Liver (tissue), 7 donors: ENCODE measurements at regions not wholly inside any gene's neighbourhood (a gene's known extent, or its start where the extent isn't known, plus 50 kb on each side); places are given as distances from the start of the nearest gene placed in this dataset.
"Not testable (repeated sequence)": the region's sequence is repeated elsewhere in the genome, so short reads cannot be mapped to it uniquely, and the experiment has no call there.

Experiments
- DNase-seq: peaks from one replicate; pipeline ENCODE4 v3.0.0-alpha.2; 2017; ENCODE audit warnings: low spot score
- H3K27ac ChIP-seq, 2 donors: one replicate each; pipeline ENCODE4 v1.7.0; 2013; ENCODE audit warnings: inconsistent platforms in 2 of 2, low read length in 2 of 2, control low read depth in 1 of 2, low read depth in 1 of 2, mild to moderate bottlenecking in 1 of 2
- H3K27me3 ChIP-seq, 4 donors: one replicate each; pipeline versions ENCODE4 v1.6.1 to v1.7.0; 2013; ENCODE audit warnings: low read length in 3 of 4, inconsistent platforms in 1 of 4, mild to moderate bottlenecking in 1 of 4, moderate library complexity in 1 of 4; ENCODE audit not compliant: control insufficient read depth in 4 of 4, insufficient read depth in 4 of 4
- H3K36me3 ChIP-seq, 4 donors: one replicate each; pipeline versions ENCODE4 v1.6.1 to v1.7.0; 2013; ENCODE audit warnings: low read length in 3 of 4, mild to moderate bottlenecking in 3 of 4, low read depth in 1 of 4, moderate library complexity in 1 of 4; ENCODE audit not compliant: control insufficient read depth in 4 of 4, insufficient read depth in 3 of 4
- H3K4me1 ChIP-seq, 4 donors: one replicate each; pipeline versions ENCODE4 v1.6.1 to v1.7.0; 2013; ENCODE audit warnings: low read length in 3 of 4, mild to moderate bottlenecking in 3 of 4, moderate library complexity in 1 of 4; ENCODE audit not compliant: control insufficient read depth in 4 of 4, insufficient read depth in 4 of 4
- H3K4me3 ChIP-seq, 3 donors: one replicate each; pipeline versions ENCODE4 v1.6.1 to v1.7.0; 2013; ENCODE audit warnings: low read length in 3 of 3, control low read depth in 1 of 3, low read depth in 1 of 3, mild to moderate bottlenecking in 1 of 3
- H3K9ac ChIP-seq, 2 donors: one replicate each; pipeline ENCODE4 v1.7.0; 2013; ENCODE audit warnings: low read length in 2 of 2, mild to moderate bottlenecking in 2 of 2, moderate library complexity in 2 of 2, control low read depth in 1 of 2, low read depth in 1 of 2
- H3K9me3 ChIP-seq, 4 donors: one replicate each; pipeline versions ENCODE4 v1.6.1 to v1.7.0; 2013; ENCODE audit warnings: low read length in 3 of 4; ENCODE audit not compliant: control insufficient read depth in 4 of 4
- EGR1 ChIP-seq, 2 donors: IDR thresholded peaks; 2 replicates each; pipeline ENCODE4 v1.6.1; 2016 to 2018; ENCODE audit warnings: antibody characterized with exemption in 2 of 2, low read depth in 2 of 2
- FOXA1 ChIP-seq: IDR thresholded peaks from 2 replicates; pipeline ENCODE4 v1.6.1; 2016; ENCODE audit warnings: antibody characterized with exemption
- FOXA2 ChIP-seq: IDR thresholded peaks from 2 replicates; pipeline ENCODE4 v1.6.1; 2016; ENCODE audit warnings: antibody characterized with exemption
- GABPA ChIP-seq, 2 donors: IDR thresholded peaks in 1 of 2; conservative IDR thresholded peaks in 1 of 2; 2 replicates each; pipeline ENCODE4 v1.6.1; 2016; ENCODE audit warnings: antibody characterized with exemption in 2 of 2, mild to moderate bottlenecking in 1 of 2, moderate library complexity in 1 of 2
- JUND ChIP-seq, 2 donors: IDR thresholded peaks; 2 replicates each; pipeline ENCODE4 v1.6.1; 2016; ENCODE audit warnings: antibody characterized with exemption in 2 of 2
- RXRA ChIP-seq, 2 donors: IDR thresholded peaks; 2 replicates each; pipeline ENCODE4 v1.6.1; 2017 to 2018; ENCODE audit warnings: antibody characterized with exemption in 2 of 2, mild to moderate bottlenecking in 1 of 2
- TAF1 ChIP-seq: conservative IDR thresholded peaks from 2 replicates; pipeline ENCODE4 v1.6.1; 2016; ENCODE audit warnings: antibody characterized with exemption, mild to moderate bottlenecking
- WGBS: extraction: QIAGEN DNeasy Blood & Tissue Kit; methylation state at CpG from one replicate; pipeline ENCODE4 v1.1.7; 2013; 5-methylcytosine and 5-hydroxymethylcytosine counted together
- donor health status: healthy.
- donor health status: healthy.
- donor health status: healthy.
- donor health status: healthy.

DNA sequence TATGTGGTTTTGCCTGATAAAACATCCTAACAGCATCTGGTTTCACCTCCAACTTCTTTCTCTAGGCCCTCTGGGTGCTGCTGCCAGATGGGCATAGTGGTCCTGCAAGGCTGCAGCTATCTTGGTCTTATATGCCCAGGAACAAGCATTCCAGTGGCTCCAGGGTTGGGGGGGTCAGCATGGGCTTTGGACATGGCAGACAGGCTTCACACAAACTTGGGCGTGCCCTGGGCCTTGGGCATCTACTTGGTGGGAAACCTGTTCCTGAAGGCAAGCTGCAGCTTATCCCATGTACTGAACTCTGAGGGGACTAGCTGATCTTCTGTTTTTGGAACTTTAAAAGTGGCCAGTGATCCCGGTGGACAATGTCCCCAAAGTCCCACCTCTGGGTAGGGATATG, 54.9 kb upstream of the ZNF678 start:
- no peak overlapping the region for H3K4me3 ChIP-seq
- no peak overlapping the region for H3K9ac ChIP-seq
- 90% methylated on average over 2 of the region's 2 CpGs for WGBS
- H3K4me1 ChIP-seq: no peaks in the 10 kb centered on the region
- H3K36me3 ChIP-seq: no peaks in the 10 kb centered on the region
- DNase-seq: no peak
- H3K27me3 ChIP-seq: peaks cover 0 to 3% (median 0%) of the 10 kb centered on the region in 4 donors
- H3K27ac ChIP-seq: no peak overlapping the region
- no peaks in the 10 kb centered on the region for H3K9me3 ChIP-seq
- TF ChIP-seq GABPA (IDR thresholded peaks at IDR 0.05 in 1 of 2, conservative IDR thresholded peaks at IDR 0.05 in 1 of 2) (no peak), FOXA1 (no peak), EGR1 (IDR thresholded peaks at IDR 0.05; ENCODE audit: low read depth in 2 of 2) (no peak), RXRA (IDR thresholded peaks at IDR 0.05) (no peak), FOXA2 (no peak), JUND (IDR thresholded peaks at IDR 0.05) (no peak), TAF1 (no peak)

DNA sequence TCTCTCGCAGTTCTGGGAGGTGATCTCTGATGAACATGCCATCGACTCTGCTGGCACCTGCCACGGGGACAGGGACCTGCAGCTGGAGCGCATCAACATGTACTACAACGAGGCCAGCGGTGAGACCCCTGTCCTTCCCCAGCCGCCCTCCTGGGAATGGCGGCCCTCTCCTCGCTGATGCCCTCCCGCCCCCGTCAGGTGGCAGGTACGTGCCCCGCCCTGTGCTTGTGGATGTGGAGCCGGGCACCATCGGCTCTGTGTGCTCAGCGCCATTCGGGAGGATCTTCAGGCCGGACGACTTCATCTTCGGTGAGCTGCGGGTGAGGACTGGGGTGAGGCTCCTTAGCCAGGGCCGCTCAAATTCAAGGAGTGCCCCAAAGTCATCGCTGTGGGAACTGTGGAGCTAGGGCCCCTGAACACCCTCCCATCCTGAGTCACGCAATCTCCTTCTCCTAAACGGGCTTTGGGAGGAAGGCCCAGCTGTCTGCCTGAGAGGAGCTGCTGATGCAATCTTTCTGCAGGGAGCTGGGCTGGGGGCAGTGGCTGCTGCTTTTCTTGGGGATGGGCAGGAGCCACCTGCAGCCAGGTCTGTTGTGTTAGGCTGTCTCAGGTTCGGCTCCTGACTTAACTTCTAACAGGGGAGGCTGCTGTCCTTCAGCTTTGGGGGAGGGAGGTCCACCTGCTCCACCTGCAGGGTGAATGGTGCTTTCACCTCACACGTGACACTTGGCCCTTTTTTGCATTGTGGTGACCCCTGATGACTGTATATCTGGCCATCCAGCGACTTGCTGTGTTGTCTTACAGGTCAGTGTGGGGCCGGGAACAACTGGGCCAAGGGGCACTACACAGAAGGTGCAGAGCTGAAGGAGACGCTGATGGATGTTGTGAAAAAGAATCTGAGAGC, 56.6 kb upstream of the ZNF678 start:
- H3K4me3 ChIP-seq, H3K27me3 ChIP-seq, H3K4me1 ChIP-seq, DNase-seq, H3K9ac ChIP-seq, H3K9me3 ChIP-seq, H3K27ac ChIP-seq, H3K36me3 ChIP-seq: not testable (repeated sequence)
- WGBS: 98% methylated on average over 10 of the region's 30 CpGs

GRCh38 chr1:227496045-227496444, 67.3 kb upstream of the ZNF678 start:
- not testable (repeated sequence) for H3K4me1 ChIP-seq, DNase-seq, H3K4me3 ChIP-seq, H3K36me3 ChIP-seq, H3K9ac ChIP-seq, H3K27ac ChIP-seq, H3K9me3 ChIP-seq, H3K27me3 ChIP-seq
- WGBS: 70% methylated on average over 2 of the region's 5 CpGs

GRCh38 chr1:227493863-227494551, 69.3 kb upstream of the ZNF678 start:
- WGBS: 80% methylated on average over 2 of the region's 14 CpGs
- H3K27me3 ChIP-seq: not testable (repeated sequence)

DNA sequence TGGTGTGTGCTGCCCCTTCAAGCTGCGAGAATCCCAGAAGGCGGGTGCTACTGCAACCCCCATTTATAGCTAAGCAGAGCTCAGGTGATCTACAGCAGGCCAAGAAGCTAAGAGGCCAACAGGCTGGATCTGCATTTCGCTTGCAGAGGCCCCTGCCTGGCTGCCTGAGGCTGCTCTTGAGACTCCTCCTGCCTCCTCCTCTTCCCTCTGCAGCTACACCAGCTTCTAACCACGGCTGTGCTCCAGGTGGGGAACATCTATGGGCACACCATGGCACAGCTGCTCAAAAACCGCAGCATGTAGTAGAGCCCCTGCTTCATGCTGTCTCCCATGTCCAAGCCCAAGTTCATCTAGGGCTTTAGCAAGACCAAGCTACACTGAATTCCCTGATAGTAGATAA, 72.9 kb upstream of the ZNF678 start:
- DNase-seq: no peak
- H3K27me3 ChIP-seq: no peaks in the 10 kb centered on the region
- H3K4me1 ChIP-seq: no peaks in the 10 kb centered on the region
- no peak overlapping the region for H3K4me3 ChIP-seq
- TF ChIP-seq FOXA2 (no peak), EGR1 (IDR thresholded peaks at IDR 0.05; ENCODE audit: low read depth in 2 of 2) (no peak)
- no peaks in the 10 kb centered on the region for H3K9me3 ChIP-seq
- 90% methylated on average over 5 of the region's 5 CpGs for WGBS
- H3K36me3 ChIP-seq: no peaks in the 10 kb centered on the region
- no peak overlapping the region for H3K27ac ChIP-seq
- H3K9ac ChIP-seq: no peak overlapping the region

More at GRCh38 chr1:227493863-227494551, 69.3 kb upstream of the ZNF678 start:
- H3K27ac ChIP-seq, H3K9ac ChIP-seq, H3K9me3 ChIP-seq, H3K4me3 ChIP-seq, H3K4me1 ChIP-seq, DNase-seq, H3K36me3 ChIP-seq: not testable (repeated sequence)
